H9 (cell line): ENCODE measurements at regions not wholly inside any gene's neighbourhood (a gene's known extent, or its start where the extent isn't known, plus 50 kb on each side); places are given as distances from the start of the nearest gene placed in this dataset.

Experiments
- DNase-seq: peaks from one replicate; pipeline ENCODE4 v3.0.0-alpha.2; 2017
- H2AFZ ChIP-seq: one replicate; pipeline ENCODE4 v1.6.1; 2013; ENCODE audit warnings: mild to moderate bottlenecking, low read length, control low read depth, moderate library complexity
- H2AK5ac ChIP-seq: 2 replicates; pipeline ENCODE4 v1.6.1; 2013; ENCODE audit warnings: low read length, control low read depth, mixed read lengths; ENCODE audit not compliant: insufficient read length
- H2BK120ac ChIP-seq: one replicate; pipeline ENCODE4 v1.6.1; 2013; ENCODE audit warnings: low read depth, mild to moderate bottlenecking, low read length, control low read depth, inconsistent platforms; ENCODE audit not compliant: poor library complexity, severe bottlenecking
- H2BK12ac ChIP-seq: 2 replicates; pipeline ENCODE4 v1.6.1; 2013; ENCODE audit warnings: low read length, control low read depth, mixed read lengths, low read depth; ENCODE audit not compliant: insufficient read length
- H2BK15ac ChIP-seq: 2 replicates; pipeline ENCODE4 v1.6.1; 2013; ENCODE audit warnings: low read depth, low read length, control low read depth
- H2BK20ac ChIP-seq: one replicate; pipeline ENCODE4 v1.6.1; 2013; ENCODE audit warnings: low read depth, mild to moderate bottlenecking, low read length, control low read depth, inconsistent platforms; ENCODE audit not compliant: poor library complexity, severe bottlenecking
- H2BK5ac ChIP-seq: 2 replicates; pipeline ENCODE4 v1.6.1; 2013; ENCODE audit warnings: low read length, control low read depth, mixed read lengths; ENCODE audit not compliant: insufficient read length
- H3K14ac ChIP-seq: 2 replicates; pipeline ENCODE4 v1.6.1; 2013; ENCODE audit warnings: low read length, control low read depth; ENCODE audit not compliant: insufficient read depth
- H3K18ac ChIP-seq: 2 replicates; pipeline ENCODE4 v1.6.1; 2013; ENCODE audit warnings: low read depth, mild to moderate bottlenecking, mixed read lengths, low read length, control low read depth; ENCODE audit not compliant: insufficient read length
- H3K23ac ChIP-seq: 2 replicates; pipeline ENCODE4 v1.6.1; 2013; ENCODE audit warnings: low read length, control low read depth, mixed read lengths, low read depth; ENCODE audit not compliant: insufficient read length
- H3K23me2 ChIP-seq: 2 replicates; pipeline ENCODE4 v1.6.1; 2013; ENCODE audit warnings: low read depth, mild to moderate bottlenecking, mixed read lengths, low read length, control low read depth; ENCODE audit not compliant: insufficient read length, poor library complexity, severe bottlenecking
- H3K27ac ChIP-seq: 2 replicates; pipeline ENCODE4 v1.5.1; 2013; ENCODE audit warnings: low read length, control low read depth, mixed read lengths, low read depth; ENCODE audit not compliant: insufficient read length
- H3K27me3 ChIP-seq: 2 replicates; pipeline ENCODE4 v1.6.1; 2013; ENCODE audit warnings: low read length, control low read depth, inconsistent platforms; ENCODE audit not compliant: insufficient read depth
- H3K4ac ChIP-seq: 2 replicates; pipeline ENCODE4 v1.6.1; 2013; ENCODE audit warnings: low read depth, mild to moderate bottlenecking, control low read depth, inconsistent platforms, low read length, moderate library complexity
- H3K4me1 ChIP-seq: 2 replicates; pipeline ENCODE4 v1.6.1; 2013; ENCODE audit warnings: low read length, control low read depth, inconsistent platforms; ENCODE audit not compliant: insufficient read depth
- H3K4me2 ChIP-seq: 2 replicates; pipeline ENCODE4 v1.6.1; 2013; ENCODE audit warnings: low read length, control low read depth, mixed read lengths; ENCODE audit not compliant: insufficient read length, insufficient read depth
- H3K56ac ChIP-seq: 2 replicates; pipeline ENCODE4 v1.6.1; 2013; ENCODE audit warnings: low read depth, mild to moderate bottlenecking, mixed read lengths, low read length, control low read depth; ENCODE audit not compliant: insufficient read length
- H3K79me1 ChIP-seq: 2 replicates; pipeline ENCODE4 v1.6.1; 2013; ENCODE audit warnings: low read depth, mild to moderate bottlenecking, moderate library complexity, low read length, control low read depth, inconsistent platforms; ENCODE audit not compliant: insufficient read depth, poor library complexity, severe bottlenecking
- H3K79me2 ChIP-seq: 2 replicates; pipeline ENCODE4 v1.6.1; 2013; ENCODE audit warnings: low read length, control low read depth, inconsistent platforms; ENCODE audit not compliant: insufficient read depth
- H3K9ac ChIP-seq: 2 replicates; pipeline ENCODE4 v1.6.1; 2013; ENCODE audit warnings: low read length, control low read depth, mixed read lengths; ENCODE audit not compliant: insufficient read length; ENCODE audit errors: extremely low read depth
- H3K9me3 ChIP-seq: one replicate; pipeline ENCODE4 v1.6.1; 2013; ENCODE audit warnings: low read depth, low read length, inconsistent platforms; ENCODE audit not compliant: control insufficient read depth
- H3T11ph ChIP-seq: one replicate; pipeline ENCODE4 v1.6.1; 2013; ENCODE audit warnings: mild to moderate bottlenecking, low read length, control low read depth, inconsistent platforms
- H4K20me1 ChIP-seq: one replicate; pipeline ENCODE4 v1.6.1; 2013; ENCODE audit not compliant: control insufficient read depth, insufficient read length, insufficient read depth
- H4K5ac ChIP-seq: 2 replicates; pipeline ENCODE4 v1.6.1; 2013; ENCODE audit warnings: low read depth, mild to moderate bottlenecking, mixed read lengths, low read length, control low read depth; ENCODE audit not compliant: insufficient read length
- H4K8ac ChIP-seq: replicated peaks from 2 replicates; pipeline ENCODE4 v1.6.1; 2013; ENCODE audit warnings: low read length, control low read depth, mixed read lengths, low read depth; ENCODE audit not compliant: insufficient read length
- H4K91ac ChIP-seq: 2 replicates; pipeline ENCODE4 v1.6.1; 2013; ENCODE audit warnings: low read depth, mild to moderate bottlenecking, moderate library complexity, mixed read lengths, low read length, control low read depth; ENCODE audit not compliant: insufficient read length
- H3K27ac Mint-ChIP-seq, 3 experiments: 2 replicates in 2 of 3; 3 replicates in 1 of 3; pipeline ENCODE4 v1.8.0; 2020 to 2021; ENCODE audit warnings: mixed read lengths in 3 of 3, mild to moderate bottlenecking in 1 of 3, moderate library complexity in 1 of 3
- H3K27me3 Mint-ChIP-seq: 2 replicates; pipeline ENCODE4 v1.8.0; 2021; ENCODE audit warnings: low read depth, mild to moderate bottlenecking, moderate library complexity, mixed read lengths
- H3K36me3 Mint-ChIP-seq, 3 experiments: 2 replicates in 2 of 3; 3 replicates in 1 of 3; pipeline ENCODE4 v1.8.0; 2020 to 2021; ENCODE audit warnings: low read depth in 3 of 3, mixed read lengths in 3 of 3; ENCODE audit not compliant: insufficient read depth in 1 of 3
- H3K4me1 Mint-ChIP-seq, 2 experiments: 2 replicates each; pipeline ENCODE4 v1.8.0; 2020; ENCODE audit warnings: mixed read lengths in 2 of 2
- H3K4me3 Mint-ChIP-seq, 2 experiments: 2 replicates in 1 of 2; 3 replicates in 1 of 2; pipeline ENCODE4 v1.8.0; 2020 to 2021; ENCODE audit warnings: mild to moderate bottlenecking in 2 of 2, mixed read lengths in 2 of 2, moderate library complexity in 1 of 2
- H3K9me3 Mint-ChIP-seq, 2 experiments: 2 replicates in 1 of 2; 3 replicates in 1 of 2; pipeline ENCODE4 v1.8.0; 2020; ENCODE audit warnings: mild to moderate bottlenecking in 2 of 2, mixed read lengths in 2 of 2, moderate library complexity in 1 of 2
- CTCF ChIP-seq: fragments of 200-600 bp; sonication (generic); conservative IDR thresholded peaks from 3 replicates; pipeline ENCODE4 v1.8.0; 2021; ENCODE audit warnings: antibody characterized with exemption, mild to moderate bottlenecking
- WGBS: extraction: QIAGEN DNeasy Blood & Tissue Kit; methylation state at CpG from one replicate; pipeline ENCODE4 v1.1.7; 2013; ENCODE audit warnings: missing lambda C conversion rate, low lambda C conversion rate, mixed read lengths; ENCODE audit not compliant: insufficient read length; ENCODE audit errors: extremely low coverage; 5-methylcytosine and 5-hydroxymethylcytosine counted together

- Histone ChIP-seq H2BK20ac (no peak overlapping the region), H3K27me3 (no peaks in the 10 kb centered on the region), H2BK120ac (no peak overlapping the region), H2AFZ (no peak overlapping the region), H2BK5ac (no peak overlapping the region), H3K27ac (no peak overlapping the region), H3K18ac (no peak overlapping the region), H3K23me2 (no peaks in the 10 kb centered on the region), H2BK15ac (no peak overlapping the region), H3K4me1 (no peaks in the 10 kb centered on the region), H3T11ph (no peak overlapping the region), H4K20me1 (no peaks in the 10 kb centered on the region), H3K4me2 (no peak overlapping the region), H2AK5ac (no peak overlapping the region), H4K5ac (no peak overlapping the region), H4K8ac (no peak overlapping the region), H2BK12ac (no peak overlapping the region), H3K9ac (no peak overlapping the region), H3K9me3 (no peaks in the 10 kb centered on the region), H3K79me1 (no peaks in the 10 kb centered on the region), H3K56ac (no peak overlapping the region), H3K79me2 (no peaks in the 10 kb centered on the region), H4K91ac (no peak overlapping the region), H3K4ac (no peak overlapping the region), H3K23ac (no peak overlapping the region), H3K14ac (no peak overlapping the region)
- Mint-ChIP-seq H3K4me3 (no peak overlapping the region), H3K36me3 (no peaks in the 10 kb centered on the region), H3K27me3 (peaks cover 2% of the 10 kb centered on the region; the same call in 1 of the 2 replicates), H3K9me3 (no peaks in the 10 kb centered on the region), H3K27ac (no peak overlapping the region), H3K4me1 (peaks cover 6 to 11% of the 10 kb centered on the region in 2 experiments; a peak in 3 of 4 replicates)
- no peak for DNase-seq
- no CpG with 5 or more reads among the region's 5 CpGs for WGBS
- no peak for TF ChIP-seq CTCF
Measured at GRCh38 chr10:3425261-3425660, 252.7 kb upstream of the PITRM1 start.
